ENCODE measurements at regions not wholly inside any gene's neighbourhood (a gene's known extent, or its start where the extent isn't known, plus 50 kb on each side); places are given as distances from the start of the nearest gene placed in this dataset.

GRCh38 chr9:90162326-90162725 lies 480.3 kb downstream of the DIRAS2 start:
- dilution Hi-C loops (cut with MboI; ENCODE audit: extremely low pct_ligation_motif_present, low sequenced_read_pairs), result no loop called here
- Histone ChIP-seq H2AFZ (ENCODE audit: control insufficient read depth, low read length) (no peak overlapping the region), H3K4me1 (ENCODE audit: control insufficient read depth, extremely low read depth, insufficient read depth, low read length) (no peaks in the 10 kb centered on the region), H3K79me2 (ENCODE audit: control insufficient read depth, insufficient read depth, low read length) (no peaks in the 10 kb centered on the region), H3K9me3 (ENCODE audit: control insufficient read depth, low read depth, low read length) (no peaks in the 10 kb centered on the region), H3K4me3 (ENCODE audit: control insufficient read depth in 2 of 3, extremely low read depth in 1 of 3, insufficient read depth in 2 of 3, low read depth in 1 of 3, low read length in 3 of 3) (no peak overlapping the region), H3K36me3 (ENCODE audit: control insufficient read depth in 2 of 2, extremely low read depth in 1 of 2, insufficient read depth in 2 of 2, low read length in 2 of 2) (no peaks in the 10 kb centered on the region), H3K27ac (ENCODE audit: control insufficient read depth, insufficient read depth, low read length) (no peak overlapping the region), H3K9ac (ENCODE audit: control insufficient read depth, extremely low read depth, insufficient read depth, low read length) (no peak overlapping the region), H3K27me3 (ENCODE audit: control insufficient read depth, extremely low read depth, insufficient read depth, low read length) (no peaks in the 10 kb centered on the region), H3K4me2 (ENCODE audit: control insufficient read depth, extremely low read depth, insufficient read depth, low read depth, low read length) (no peak overlapping the region), H4K20me1 (ENCODE audit: control insufficient read depth, extremely low read depth, insufficient read depth, low read length) (no peaks in the 10 kb centered on the region), H3K9me1 (ENCODE audit: control insufficient read depth, extremely low read depth, insufficient read depth, low read length) (no peaks in the 10 kb centered on the region)
- FAIRE-seq, result no peak
- no peak for DNase-seq (ENCODE audit: low read depth, low spot score)
- TF ChIP-seq CTCF (optimal IDR thresholded peaks at IDR 0.05 in 1 of 3, IDR thresholded peaks at IDR 0.05 in 1 of 3, conservative IDR thresholded peaks at IDR 0.05 in 1 of 3; ENCODE audit: extremely low read depth in 1 of 3, insufficient read depth in 2 of 3, low read length in 3 of 3) (no peak), EZH2 (IDR thresholded peaks at IDR 0.05; ENCODE audit: low read length) (no peak)

- no peak for FAIRE-seq
- dilution Hi-C loops (cut with MboI; ENCODE audit: extremely low pct_ligation_motif_present, low sequenced_read_pairs), result no loop called here
- TF ChIP-seq EZH2 (IDR thresholded peaks at IDR 0.05; ENCODE audit: low read length) (no peak), CTCF (optimal IDR thresholded peaks at IDR 0.05 in 1 of 3, IDR thresholded peaks at IDR 0.05 in 1 of 3, conservative IDR thresholded peaks at IDR 0.05 in 1 of 3; ENCODE audit: extremely low read depth in 1 of 3, insufficient read depth in 2 of 3, low read length in 3 of 3) (no peak)
These were observed 479.8 kb downstream of the DIRAS2 start for GRCh38 chr9:90162819-90163218.

More at GRCh38 chr9:90162819-90163218, 479.8 kb downstream of the DIRAS2 start:
- no peaks in the 10 kb centered on the region for H3K9me1 ChIP-seq (ENCODE audit: control insufficient read depth, extremely low read depth, insufficient read depth, low read length)
- no peak overlapping the region for H3K27ac ChIP-seq (ENCODE audit: control insufficient read depth, insufficient read depth, low read length)
- H3K36me3 ChIP-seq (ENCODE audit: control insufficient read depth in 2 of 2, extremely low read depth in 1 of 2, insufficient read depth in 2 of 2, low read length in 2 of 2), result no peaks in the 10 kb centered on the region
- H2AFZ ChIP-seq (ENCODE audit: control insufficient read depth, low read length), result no peak overlapping the region
- no peaks in the 10 kb centered on the region for H4K20me1 ChIP-seq (ENCODE audit: control insufficient read depth, extremely low read depth, insufficient read depth, low read length)
- H3K9ac ChIP-seq (ENCODE audit: control insufficient read depth, extremely low read depth, insufficient read depth, low read length), result no peak overlapping the region
- H3K27me3 ChIP-seq (ENCODE audit: control insufficient read depth, extremely low read depth, insufficient read depth, low read length), result no peaks in the 10 kb centered on the region
- H3K79me2 ChIP-seq (ENCODE audit: control insufficient read depth, insufficient read depth, low read length), result no peaks in the 10 kb centered on the region
- H3K9me3 ChIP-seq (ENCODE audit: control insufficient read depth, low read depth, low read length), result no peaks in the 10 kb centered on the region
- H3K4me3 ChIP-seq (ENCODE audit: control insufficient read depth in 2 of 3, extremely low read depth in 1 of 3, insufficient read depth in 2 of 3, low read depth in 1 of 3, low read length in 3 of 3), result no peak overlapping the region
- H3K4me2 ChIP-seq (ENCODE audit: control insufficient read depth, extremely low read depth, insufficient read depth, low read depth, low read length), result no peak overlapping the region
- DNase-seq (ENCODE audit: low read depth, low spot score), result no peak
- H3K4me1 ChIP-seq (ENCODE audit: control insufficient read depth, extremely low read depth, insufficient read depth, low read length), result no peaks in the 10 kb centered on the region

Measured in keratinocyte (primary cell).